Vagina (tissue), 2 donors: ENCODE measurements at regions not wholly inside any gene's neighbourhood (a gene's known extent, or its start where the extent isn't known, plus 50 kb on each side); places are given as distances from the start of the nearest gene placed in this dataset.

Source experiments
- DNase-seq, 2 donors: peaks; one replicate each; pipeline ENCODE4 v3.0.0-alpha.2; 2017; ENCODE audit errors: extremely low spot score in 2 of 2
- H3K27ac ChIP-seq: fragments of 200-600 bp; sonication (generic); one replicate; pipeline ENCODE4 v1.5.1; 2019
- H3K27me3 ChIP-seq: fragments of 200-600 bp; sonication (generic); one replicate; pipeline ENCODE4 v1.5.1; 2019
- H3K36me3 ChIP-seq, 2 donors: fragments of 200-600 bp; sonication (generic); one replicate each; pipeline ENCODE4 v1.5.1; 2017 to 2019
- H3K4me1 ChIP-seq: fragments of 200-600 bp; sonication (generic); one replicate; pipeline ENCODE4 v1.5.1; 2019
- H3K4me3 ChIP-seq, 2 donors: fragments of 200-600 bp; sonication (generic); 1 replicate in 1 of 2; 2 replicates in 1 of 2; pipeline ENCODE4 v1.5.1; 2016 to 2019
- H3K9me3 ChIP-seq: fragments of 200-600 bp; sonication (generic); one replicate; pipeline ENCODE4 v1.5.1; 2019
- CTCF ChIP-seq, 3 experiments: fragments of 450-650 bp in 2 of 3; fragments of 200-600 bp in 1 of 3; sonication (generic) in 1 of 3; IDR thresholded peaks; one replicate each; pipeline ENCODE4 v1.5.1; 2017 to 2019; ENCODE audit warnings: antibody characterized with exemption in 3 of 3, mild to moderate bottlenecking in 2 of 3, moderate library complexity in 2 of 3
- POLR2A ChIP-seq, 2 donors: fragments of 450-650 bp; IDR thresholded peaks; one replicate each; pipeline ENCODE4 v1.6.1; 2017; ENCODE audit warnings: antibody characterized with exemption in 2 of 2, mild to moderate bottlenecking in 2 of 2, moderate library complexity in 2 of 2
- POLR2AphosphoS5 ChIP-seq, 2 donors: sonication (generic); formaldehyde crosslinking; IDR thresholded peaks; one replicate each; pipeline ENCODE4 v1.9.0; 2017; ENCODE audit warnings: antibody characterized with exemption in 2 of 2, mild to moderate bottlenecking in 2 of 2, low read depth in 1 of 2; ENCODE audit not compliant: insufficient read depth in 1 of 2
- intact Hi-C: fragments of 100-400 bp; cut with DNase I; formaldehyde crosslinking; loops from one replicate; pipeline ENCODE4 v1.15.1; 2023

- Histone ChIP-seq H3K4me1 (no peaks in the 10 kb centered on the region), H3K27me3 (no peaks in the 10 kb centered on the region), H3K27ac (no peak overlapping the region), H3K36me3 (no peaks in the 10 kb centered on the region), H3K9me3 (no peaks in the 10 kb centered on the region), H3K4me3 (no peak overlapping the region)
- intact Hi-C loops: no loop called here
- TF ChIP-seq CTCF (IDR thresholded peaks at IDR 0.05) (no peak), POLR2AphosphoS5 (IDR thresholded peaks at IDR 0.05; ENCODE audit: insufficient read depth in 1 of 2, low read depth in 1 of 2) (no peak), POLR2A (IDR thresholded peaks at IDR 0.05) (no peak)
- DNase-seq: no peak
These were observed 102.2 kb upstream of the XPO1 start for GRCh38 chr2:61640406-61640805.

GRCh38 chr2:61639721-61640120, 101.6 kb upstream of the XPO1 start:
- H3K9me3 ChIP-seq: no peaks in the 10 kb centered on the region
- no peak for DNase-seq
- H3K4me3 ChIP-seq: no peak overlapping the region
- no peaks in the 10 kb centered on the region for H3K27me3 ChIP-seq
- no peak for TF ChIP-seq CTCF (IDR thresholded peaks at IDR 0.05)
- intact Hi-C loops: no loop called here
- no peaks in the 10 kb centered on the region for H3K4me1 ChIP-seq
- H3K36me3 ChIP-seq: no peaks in the 10 kb centered on the region
- H3K27ac ChIP-seq: no peak overlapping the region

GRCh38 chr2:61636686-61637085, 98.5 kb upstream of the XPO1 start:
- Histone ChIP-seq H3K36me3 (no peaks in the 10 kb centered on the region), H3K9me3 (no peaks in the 10 kb centered on the region), H3K4me1 (no peaks in the 10 kb centered on the region), H3K27me3 (no peaks in the 10 kb centered on the region), H3K27ac (no peak overlapping the region), H3K4me3 (no peak overlapping the region)
- intact Hi-C loops: no loop called here
- no peak for DNase-seq
- TF ChIP-seq POLR2AphosphoS5 (IDR thresholded peaks at IDR 0.05; ENCODE audit: insufficient read depth in 1 of 2, low read depth in 1 of 2) (no peak), CTCF (IDR thresholded peaks at IDR 0.05) (no peak), POLR2A (IDR thresholded peaks at IDR 0.05) (no peak)

- TF ChIP-seq POLR2A (IDR thresholded peaks at IDR 0.05) (no peak), POLR2AphosphoS5 (IDR thresholded peaks at IDR 0.05; ENCODE audit: insufficient read depth in 1 of 2, low read depth in 1 of 2) (no peak), CTCF (IDR thresholded peaks at IDR 0.05) (no peak)
- Histone ChIP-seq H3K36me3 (no peaks in the 10 kb centered on the region), H3K27me3 (no peaks in the 10 kb centered on the region), H3K27ac (no peak overlapping the region), H3K4me1 (no peaks in the 10 kb centered on the region), H3K9me3 (no peaks in the 10 kb centered on the region), H3K4me3 (no peak overlapping the region)
- intact Hi-C loops: no loop called here
- no peak for DNase-seq
These were observed 96.4 kb upstream of the XPO1 start for GRCh38 chr2:61634512-61634911.

- no peak overlapping the region for H3K4me3 ChIP-seq
- intact Hi-C loops: no loop called here
- no peaks in the 10 kb centered on the region for H3K4me1 ChIP-seq
- H3K27me3 ChIP-seq: no peaks in the 10 kb centered on the region
- no peaks in the 10 kb centered on the region for H3K9me3 ChIP-seq
- H3K36me3 ChIP-seq: no peaks in the 10 kb centered on the region
- no peak for DNase-seq
- TF ChIP-seq POLR2AphosphoS5 (IDR thresholded peaks at IDR 0.05; ENCODE audit: insufficient read depth in 1 of 2, low read depth in 1 of 2) (no peak), CTCF (IDR thresholded peaks at IDR 0.05) (no peak), POLR2A (IDR thresholded peaks at IDR 0.05) (no peak)
- H3K27ac ChIP-seq: no peak overlapping the region
These were observed 95.1 kb upstream of the XPO1 start for GRCh38 chr2:61633250-61633649.
